Spinal cord (tissue), 9 donors: ENCODE measurements at regions not wholly inside any gene's neighbourhood (a gene's known extent, or its start where the extent isn't known, plus 50 kb on each side); places are given as distances from the start of the nearest gene placed in this dataset.

Experiments used
- DNase-seq, 6 donors: peaks; one replicate each; pipeline versions ENCODE4 v3.0.0 to v3.0.0-alpha.2; 2013 to 2015; ENCODE audit warnings: low spot score in 6 of 6, low read depth in 4 of 6
- H3K27ac ChIP-seq: one replicate; pipeline ENCODE4 v1.5.1; 2013; ENCODE audit warnings: low read depth, low read length, control low read depth
- H3K27me3 ChIP-seq: one replicate; pipeline ENCODE4 v1.6.1; 2013; ENCODE audit warnings: low read length; ENCODE audit not compliant: control insufficient read depth, insufficient read depth
- H3K36me3 ChIP-seq: one replicate; pipeline ENCODE4 v1.6.1; 2013; ENCODE audit warnings: low read length; ENCODE audit not compliant: control insufficient read depth, insufficient read depth
- H3K4me1 ChIP-seq: one replicate; pipeline ENCODE4 v1.6.1; 2013; ENCODE audit warnings: low read length; ENCODE audit not compliant: control insufficient read depth, insufficient read depth
- H3K4me3 ChIP-seq: one replicate; pipeline ENCODE4 v1.5.1; 2013; ENCODE audit warnings: low read depth, low read length, control low read depth
- H3K9me3 ChIP-seq: one replicate; pipeline ENCODE4 v1.6.1; 2013; ENCODE audit warnings: low read length; ENCODE audit not compliant: control insufficient read depth, insufficient read depth
- WGBS: methylation state at CpG from one replicate; pipeline ENCODE4 v1.1.5; 2013; ENCODE audit warnings: missing lambda C conversion rate; ENCODE audit not compliant: insufficient coverage; 5-methylcytosine and 5-hydroxymethylcytosine counted together
- donor health status: healthy.

DNA sequence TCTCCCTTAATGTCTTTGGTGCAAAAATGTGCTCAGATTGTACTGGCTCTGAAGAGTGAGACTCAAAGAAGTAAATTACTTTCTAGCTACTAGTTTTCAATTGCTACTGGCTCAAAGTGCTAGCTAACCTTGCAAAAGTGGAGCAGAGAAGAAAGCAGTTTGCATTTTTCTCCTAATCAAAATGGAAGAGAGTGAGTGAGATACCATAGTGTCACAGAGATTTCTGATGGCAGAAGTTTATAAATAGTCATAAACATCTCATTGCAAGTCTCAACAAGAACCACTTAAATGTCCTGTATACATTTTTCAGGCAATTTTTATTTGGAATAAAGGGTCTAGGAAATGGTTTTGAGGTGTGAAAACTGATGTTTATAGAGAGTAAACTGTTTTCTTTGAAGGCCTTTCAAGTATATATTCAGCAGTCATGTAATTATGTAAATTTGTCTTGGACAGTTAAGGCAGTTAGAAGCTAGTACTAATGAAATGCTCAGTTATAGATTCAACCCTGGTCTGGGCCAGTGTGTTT is 237.7 kb upstream of the GOLIM4 start:
- Histone ChIP-seq H3K36me3 (no peaks in the 10 kb centered on the region), H3K9me3 (no peaks in the 10 kb centered on the region), H3K4me3 (no peak overlapping the region), H3K4me1 (no peaks in the 10 kb centered on the region), H3K27ac (no peak overlapping the region), H3K27me3 (no peaks in the 10 kb centered on the region)
- DNase-seq, result no peak

DNA sequence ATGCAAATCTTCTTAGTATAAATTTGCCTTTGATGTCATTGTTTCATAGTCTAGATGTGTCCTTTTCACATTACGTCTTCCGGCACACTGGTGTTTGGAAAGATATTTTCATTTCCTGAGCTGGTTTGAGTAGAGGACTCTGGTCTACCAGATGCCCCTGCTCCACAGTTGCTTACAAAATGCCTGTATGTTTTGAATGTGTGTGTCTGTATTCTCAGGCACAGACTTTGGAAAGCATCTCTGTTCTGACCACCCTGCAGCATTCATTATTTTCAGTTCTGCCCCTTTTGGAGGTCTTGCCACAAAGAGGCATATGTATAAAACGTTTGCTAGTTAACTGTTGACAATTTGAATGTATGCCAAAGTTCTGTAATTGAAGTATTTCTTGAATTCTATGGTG is 236.0 kb upstream of the GOLIM4 start:
- Histone ChIP-seq H3K27me3 (no peaks in the 10 kb centered on the region), H3K36me3 (no peaks in the 10 kb centered on the region), H3K27ac (no peak overlapping the region), H3K4me1 (no peaks in the 10 kb centered on the region), H3K4me3 (no peak overlapping the region), H3K9me3 (no peaks in the 10 kb centered on the region)
- no CpG with 5 or more reads among the region's 3 CpGs for WGBS
- DNase-seq, result peak in 1 of 6 donors; percentile 39

DNA sequence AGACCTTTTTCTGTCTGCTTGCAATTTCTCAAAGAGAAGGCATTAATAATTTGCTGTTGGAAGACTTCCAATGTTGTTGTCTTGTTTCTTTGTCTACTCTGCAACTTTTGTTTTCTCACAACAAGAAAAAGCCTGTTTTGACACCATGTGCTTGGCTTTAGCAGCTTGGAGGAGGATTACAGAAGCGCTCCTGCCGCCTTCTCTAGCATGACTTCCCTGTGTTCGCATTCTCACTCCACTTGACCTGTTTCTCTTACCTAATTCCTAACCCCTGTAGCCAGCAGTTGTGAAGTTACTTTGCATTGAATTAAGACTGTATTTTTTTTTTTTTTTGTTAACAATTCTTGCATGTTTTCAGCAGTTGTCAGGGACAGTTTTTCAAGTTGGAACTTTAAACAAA is 235.3 kb upstream of the GOLIM4 start:
- peak in 2 of 6 donors; percentile 6 to 22 for DNase-seq

DNA sequence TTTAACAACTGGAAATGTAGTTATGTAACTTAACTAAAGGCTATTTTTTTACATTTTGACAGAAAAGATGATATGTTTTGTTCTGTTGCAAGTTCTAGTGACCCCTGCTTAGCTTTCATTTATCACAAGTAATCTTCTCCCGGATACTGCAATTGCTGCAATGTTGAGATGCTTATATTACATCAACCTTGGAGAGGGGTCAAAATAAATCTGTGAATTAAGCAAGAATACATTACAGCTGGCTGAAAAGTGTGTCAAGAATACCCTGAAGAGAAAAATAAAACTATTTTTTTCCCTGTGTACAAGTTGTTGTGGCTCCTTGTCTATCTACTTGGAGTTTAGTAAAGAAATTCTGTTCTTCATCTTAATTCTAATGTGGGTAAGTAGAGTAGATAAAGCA is 232.1 kb upstream of the GOLIM4 start:
- Histone ChIP-seq H3K4me1 (no peaks in the 10 kb centered on the region), H3K27me3 (no peaks in the 10 kb centered on the region), H3K27ac (no peak overlapping the region), H3K36me3 (no peaks in the 10 kb centered on the region), H3K9me3 (no peaks in the 10 kb centered on the region), H3K4me3 (no peak overlapping the region)
- DNase-seq, result no peak
- no CpG with 5 or more reads among the region's 1 CpG for WGBS

More for the DNA sequence above, 235.3 kb upstream of the GOLIM4 start:
- Histone ChIP-seq H3K4me1 (no peaks in the 10 kb centered on the region), H3K27ac (no peak overlapping the region), H3K9me3 (no peaks in the 10 kb centered on the region), H3K4me3 (no peak overlapping the region), H3K36me3 (no peaks in the 10 kb centered on the region), H3K27me3 (no peaks in the 10 kb centered on the region)
- WGBS, result no CpG with 5 or more reads among the region's 3 CpGs

DNA sequence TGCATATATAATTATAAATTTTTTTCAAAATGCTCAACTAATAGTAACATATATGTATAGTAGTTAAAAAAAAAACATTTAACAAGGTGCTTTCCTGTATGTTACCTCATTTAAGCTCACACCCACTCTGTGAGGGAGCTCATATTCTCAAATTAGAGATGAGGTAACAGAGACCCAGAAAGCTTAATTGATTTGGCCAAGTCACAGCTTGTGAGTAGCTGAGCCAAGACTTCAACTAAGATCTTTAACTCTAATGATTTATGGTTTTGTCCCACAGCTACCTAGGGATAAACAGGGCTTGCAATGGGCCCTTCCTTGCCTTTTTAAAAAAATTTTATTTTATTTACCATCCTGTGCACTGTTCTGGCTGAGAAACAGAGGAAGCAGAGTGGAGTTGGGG is 230.0 kb upstream of the GOLIM4 start:
- Histone ChIP-seq H3K9me3 (no peaks in the 10 kb centered on the region), H3K27me3 (no peaks in the 10 kb centered on the region), H3K27ac (no peak overlapping the region), H3K36me3 (no peaks in the 10 kb centered on the region), H3K4me3 (no peak overlapping the region), H3K4me1 (no peaks in the 10 kb centered on the region)
- no peak for DNase-seq

DNA sequence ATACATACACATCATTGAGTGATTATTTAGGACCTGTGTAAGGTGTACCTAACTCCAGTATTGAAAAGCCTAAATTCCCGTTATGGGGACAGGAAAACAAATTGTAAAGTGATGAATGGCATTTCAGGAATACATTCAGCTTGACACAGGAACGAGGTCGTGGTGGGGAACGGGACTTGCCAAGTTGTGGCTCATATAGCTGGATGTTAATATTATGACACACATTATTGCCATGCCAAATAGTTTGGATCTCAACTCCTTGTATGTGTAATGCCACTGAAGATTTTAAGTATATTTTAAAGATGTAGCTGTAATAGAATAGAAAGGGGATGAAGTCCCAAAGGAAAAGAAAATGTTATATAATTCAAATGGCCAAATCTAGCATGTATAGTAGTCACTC is 227.2 kb upstream of the GOLIM4 start:
- Histone ChIP-seq H3K4me1 (no peaks in the 10 kb centered on the region), H3K27ac (no peak overlapping the region), H3K27me3 (no peaks in the 10 kb centered on the region), H3K4me3 (no peak overlapping the region), H3K9me3 (no peaks in the 10 kb centered on the region), H3K36me3 (no peaks in the 10 kb centered on the region)
- no peak for DNase-seq
- 67% methylated on average over 3 of the region's 4 CpGs for WGBS

DNA sequence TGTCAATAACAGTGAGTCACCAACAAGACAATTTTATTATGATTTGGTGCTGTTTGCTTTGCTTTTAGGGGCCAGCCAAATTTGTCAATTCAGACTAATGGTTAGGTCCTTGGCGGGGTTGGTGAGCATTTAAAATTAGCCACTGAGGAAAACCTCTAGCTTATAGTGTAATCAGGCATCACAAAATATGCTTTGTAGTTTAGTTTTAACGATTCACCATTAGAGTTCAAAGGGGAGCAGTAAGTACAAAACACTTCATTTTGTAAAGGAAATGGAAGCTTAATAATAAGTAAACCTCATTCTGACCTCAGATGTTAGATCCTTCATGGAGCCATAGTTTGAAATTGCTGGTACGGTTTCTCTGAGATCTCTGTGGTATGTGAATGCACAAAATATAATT is 218.4 kb upstream of the GOLIM4 start:
- Histone ChIP-seq H3K27me3 (no peaks in the 10 kb centered on the region), H3K27ac (no peak overlapping the region), H3K4me3 (no peak overlapping the region), H3K9me3 (no peaks in the 10 kb centered on the region), H3K4me1 (no peaks in the 10 kb centered on the region), H3K36me3 (no peaks in the 10 kb centered on the region)
- DNase-seq, result no peak
- WGBS, result no CpG with 5 or more reads among the region's 3 CpGs

DNA sequence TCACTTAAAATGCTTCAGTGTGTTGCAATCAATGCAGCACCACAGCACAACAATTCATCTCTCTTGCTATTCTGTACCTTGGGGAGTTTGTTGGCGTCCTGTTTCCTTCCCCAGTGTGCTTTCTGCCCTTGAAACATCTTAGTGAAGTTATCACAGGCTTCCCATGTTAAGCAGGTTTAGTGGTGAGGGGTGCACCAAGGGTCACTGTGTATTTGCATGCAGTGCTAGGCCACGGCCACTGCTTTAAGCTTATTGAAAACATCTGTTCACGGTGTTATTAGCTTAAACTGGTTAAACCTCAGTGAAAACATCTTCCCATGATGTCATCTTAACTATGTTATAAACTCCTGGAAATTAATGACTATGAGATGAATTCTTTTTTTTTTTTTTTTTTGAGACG is 217.3 kb upstream of the GOLIM4 start:
- Histone ChIP-seq H3K4me3 (no peak overlapping the region), H3K27ac (no peak overlapping the region), H3K9me3 (no peaks in the 10 kb centered on the region), H3K27me3 (no peaks in the 10 kb centered on the region), H3K36me3 (no peaks in the 10 kb centered on the region), H3K4me1 (no peaks in the 10 kb centered on the region)
- no peak for DNase-seq
- WGBS, result 67% methylated on average over 1 of the region's 4 CpGs

DNA sequence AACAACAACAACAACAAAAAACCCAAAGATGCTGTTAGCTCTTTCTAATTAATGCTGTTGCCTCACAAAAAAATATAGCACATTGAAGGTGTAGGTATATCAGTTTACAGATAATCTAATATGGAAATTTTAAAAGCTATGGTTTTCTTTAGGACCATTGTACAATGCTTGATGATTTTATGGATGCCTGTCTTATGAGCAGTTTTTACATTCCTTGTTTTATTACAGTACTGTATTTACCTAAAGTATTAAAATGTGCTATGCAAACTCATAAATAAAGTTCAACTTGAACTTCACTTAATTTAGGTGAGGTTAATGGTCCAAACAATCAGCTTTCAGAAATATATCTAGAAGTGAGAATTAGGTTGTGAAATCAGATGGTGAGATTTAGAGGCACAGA is 212.2 kb upstream of the GOLIM4 start:
- Histone ChIP-seq H3K4me3 (no peak overlapping the region), H3K27ac (no peak overlapping the region), H3K36me3 (no peaks in the 10 kb centered on the region), H3K9me3 (peaks cover 2% of the 10 kb centered on the region), H3K4me1 (no peaks in the 10 kb centered on the region), H3K27me3 (no peaks in the 10 kb centered on the region)
- no peak for DNase-seq

DNA sequence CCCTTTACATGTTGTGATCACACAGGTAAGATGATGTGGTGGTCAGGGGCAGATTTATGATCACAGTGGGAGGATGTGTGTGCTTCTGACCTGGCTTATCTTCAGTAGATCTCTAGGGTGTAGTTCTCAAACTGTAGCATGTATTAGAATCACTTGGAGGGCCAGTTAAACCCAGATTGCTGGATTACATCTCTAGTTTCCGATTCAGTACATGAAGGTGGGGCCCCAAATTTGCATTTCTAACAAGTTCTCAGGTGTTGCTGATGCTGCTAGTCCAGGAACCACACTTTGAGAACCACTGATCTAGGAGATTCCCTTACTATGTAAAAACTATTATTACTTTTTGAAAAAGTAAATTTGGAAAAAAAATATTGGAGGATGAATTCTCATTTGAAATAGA is 199.3 kb upstream of the GOLIM4 start:
- Histone ChIP-seq H3K4me3 (no peak overlapping the region), H3K4me1 (no peaks in the 10 kb centered on the region), H3K9me3 (no peaks in the 10 kb centered on the region), H3K27ac (no peak overlapping the region), H3K36me3 (no peaks in the 10 kb centered on the region), H3K27me3 (no peaks in the 10 kb centered on the region)
- no peak for DNase-seq
- 60% methylated on average over 1 of the region's 1 CpG for WGBS

DNA sequence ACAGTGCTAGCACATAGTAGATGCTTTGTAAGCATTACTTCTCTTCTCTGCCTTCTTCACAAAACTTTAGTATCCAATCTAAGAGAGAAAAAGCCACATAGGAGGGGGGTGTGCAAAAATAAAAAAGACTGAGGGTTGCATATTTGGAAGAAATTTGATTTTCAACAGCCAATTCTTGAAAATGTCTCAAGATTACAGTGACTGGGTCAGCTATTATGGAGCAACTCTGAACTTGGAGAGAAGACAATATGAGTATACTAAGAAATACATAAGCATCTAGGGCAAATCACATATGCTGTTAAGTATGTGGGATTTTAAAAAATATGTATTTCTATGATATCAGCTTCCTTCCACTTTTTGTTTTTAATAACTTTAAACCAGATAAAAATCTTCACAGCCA is 196.6 kb upstream of the GOLIM4 start:
- Histone ChIP-seq H3K27me3 (no peaks in the 10 kb centered on the region), H3K36me3 (no peaks in the 10 kb centered on the region), H3K4me3 (no peak overlapping the region), H3K27ac (no peak overlapping the region), H3K9me3 (no peaks in the 10 kb centered on the region), H3K4me1 (no peaks in the 10 kb centered on the region)
- no peak for DNase-seq
